Endothelial cell of umbilical vein (primary cell): ENCODE measurements at regions not wholly inside any gene's neighbourhood (a gene's known extent, or its start where the extent isn't known, plus 50 kb on each side); places are given as distances from the start of the nearest gene placed in this dataset.

ENCODE experiments used
- CTCF ChIP-seq, 2 donors: IDR thresholded peaks; 1 replicate in 1 of 2; 2 replicates in 1 of 2; pipeline ENCODE4 v1.5.1; 2011; ENCODE audit warnings: low read length in 2 of 2, mild to moderate bottlenecking in 2 of 2, moderate library complexity in 2 of 2, control low read depth in 1 of 2, inconsistent platforms in 1 of 2, low read depth in 1 of 2; ENCODE audit not compliant: insufficient read depth in 1 of 2; ENCODE audit errors: extremely low read depth in 1 of 2
- FOS ChIP-seq: IDR thresholded peaks from 2 replicates; pipeline ENCODE4 v1.6.1; 2011; ENCODE audit warnings: mild to moderate bottlenecking, low read length, moderate library complexity, borderline replicate concordance; ENCODE audit not compliant: insufficient read depth
- POLR2A ChIP-seq: IDR thresholded peaks from 2 replicates; pipeline ENCODE4 v1.6.1; 2012; ENCODE audit warnings: low read depth, mild to moderate bottlenecking, control low read depth, low read length

- TF ChIP-seq CTCF (IDR thresholded peaks at IDR 0.05; ENCODE audit: extremely low read depth in 1 of 2, insufficient read depth in 1 of 2, low read depth in 1 of 2, low read length in 2 of 2) (no peak), POLR2A (no peak), FOS (no peak)
These were observed 687.9 kb upstream of the RGMB start for GRCh38 chr5:98085593-98085992.
